Brain pericyte (primary cell): ENCODE measurements at regions not wholly inside any gene's neighbourhood (a gene's known extent, or its start where the extent isn't known, plus 50 kb on each side); places are given as distances from the start of the nearest gene placed in this dataset.
A peak's percentile ranks its signal among the peaks of the same experiment; 100 is the strongest.
"Not testable (repeated sequence)": the region's sequence is repeated elsewhere in the genome, so short reads cannot be mapped to it uniquely, and the experiment has no call there.

Experiments used
- DNase-seq: peaks from one replicate; pipeline ENCODE4 v3.0.0-alpha.2; 2012; ENCODE audit warnings: low read depth, low spot score

- no peak for DNase-seq
Observed at GRCh38 chr2:12616456-12617156, 100.1 kb upstream of the TRIB2 start.

GRCh38 chr2:12617366-12617765, 99.4 kb upstream of the TRIB2 start:
- DNase-seq = no peak

GRCh38 chr2:12617853-12618252, 98.9 kb upstream of the TRIB2 start:
- no peak for DNase-seq

GRCh38 chr2:12618576-12618975, 98.2 kb upstream of the TRIB2 start:
- DNase-seq = no peak

DNA sequence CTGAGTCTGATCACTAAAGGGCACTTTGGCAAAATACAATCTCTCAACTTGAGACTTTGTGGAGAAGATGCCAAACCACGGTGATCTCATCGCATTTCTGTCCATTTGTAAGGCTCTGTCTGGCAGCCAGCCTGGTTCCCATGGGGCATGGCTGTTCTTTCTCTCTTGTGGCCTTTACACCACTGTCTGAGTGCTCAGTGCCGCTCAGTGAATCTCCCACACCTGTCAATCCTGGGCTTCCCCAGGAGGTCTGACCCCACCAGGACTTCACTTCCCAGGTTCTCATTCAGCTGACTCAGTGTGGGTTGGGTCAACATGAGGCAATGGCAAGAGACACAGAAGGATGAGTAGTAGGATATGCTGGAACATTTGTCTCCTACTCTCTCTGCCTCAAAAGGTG, 96.8 kb upstream of the TRIB2 start:
- peak; percentile 72 for DNase-seq

GRCh38 chr2:12620759-12621158, 96.0 kb upstream of the TRIB2 start:
- DNase-seq = no peak

DNA sequence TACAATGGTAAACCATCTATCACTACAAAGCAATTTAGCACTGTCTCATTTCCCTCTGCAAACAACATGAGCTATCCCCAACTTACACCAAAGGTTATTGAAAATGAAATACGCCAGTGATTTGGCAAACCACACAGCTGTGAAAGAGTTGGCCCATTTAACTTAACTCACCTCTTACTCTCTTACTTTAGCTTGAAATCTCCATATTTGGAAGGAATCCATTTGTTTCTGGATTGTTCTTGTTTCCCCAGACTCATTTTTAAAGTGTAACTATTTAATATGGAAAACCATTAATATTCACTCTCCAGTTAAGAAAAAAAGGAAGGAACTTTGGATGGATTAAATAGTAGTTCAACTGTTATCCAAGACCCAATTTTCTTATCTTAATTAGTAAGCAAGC, 93.7 kb upstream of the TRIB2 start:
- DNase-seq = no peak

GRCh38 chr2:12624384-12624783, 92.4 kb upstream of the TRIB2 start:
- no peak for DNase-seq

- no peak for DNase-seq
Observed at GRCh38 chr2:12624905-12625598, 91.7 kb upstream of the TRIB2 start.

DNA sequence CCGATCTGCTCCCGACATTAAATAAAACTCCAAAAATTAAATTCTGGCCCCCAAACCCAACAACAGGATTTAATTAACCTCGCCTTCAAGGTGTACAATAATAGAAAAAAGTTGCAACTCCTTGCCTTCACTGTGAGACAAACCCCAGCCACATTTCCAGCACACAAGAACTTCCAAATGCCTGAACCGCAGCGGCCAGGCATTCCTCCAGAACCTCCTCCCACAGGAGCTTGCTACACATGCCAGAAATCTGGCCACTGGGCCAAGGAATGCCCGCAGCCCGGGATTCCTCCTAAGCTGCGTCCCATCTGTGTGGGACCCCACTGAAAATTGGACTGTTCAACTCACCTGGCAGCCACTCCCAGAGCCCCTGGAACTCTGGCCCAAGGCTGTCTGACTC, 88.2 kb upstream of the TRIB2 start:
- not testable (repeated sequence) for DNase-seq

DNA sequence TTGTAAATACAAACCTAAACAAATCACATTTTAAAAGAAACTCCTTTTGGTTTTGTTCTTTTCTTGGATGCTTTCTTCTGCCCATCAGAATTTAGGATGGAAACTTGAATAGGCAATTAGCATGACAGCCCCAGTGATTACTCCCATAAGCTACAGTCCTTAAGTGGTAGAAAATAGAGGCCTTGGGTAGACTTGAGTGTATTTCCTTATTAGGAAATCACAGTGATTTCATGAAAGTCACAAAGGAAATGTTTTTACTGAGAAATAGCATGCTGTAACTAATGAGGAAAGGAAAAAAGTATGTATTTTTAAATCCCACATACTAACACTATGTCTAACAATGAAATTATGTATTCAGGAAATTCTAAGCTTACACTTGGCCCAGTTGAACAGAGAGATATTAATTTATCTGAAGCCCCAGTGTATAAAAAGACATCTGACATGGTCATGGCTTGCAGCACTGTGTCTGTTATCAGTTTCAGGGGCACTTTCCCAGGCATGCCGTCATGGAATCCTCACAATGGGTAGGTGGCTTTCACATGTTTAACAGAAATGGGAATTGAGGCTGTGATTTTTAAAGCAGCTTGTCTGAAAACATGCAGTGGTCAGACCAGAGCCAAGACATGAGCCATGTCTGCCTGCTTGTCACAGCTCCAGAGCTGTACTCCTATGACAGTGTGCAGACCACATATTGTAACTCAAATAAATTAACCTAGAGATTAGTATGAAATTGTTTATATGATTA, 79.7 kb upstream of the TRIB2 start:
- DNase-seq = no peak

- no peak for DNase-seq
Observed at GRCh38 chr2:12637754-12638153, 79.0 kb upstream of the TRIB2 start.

DNA sequence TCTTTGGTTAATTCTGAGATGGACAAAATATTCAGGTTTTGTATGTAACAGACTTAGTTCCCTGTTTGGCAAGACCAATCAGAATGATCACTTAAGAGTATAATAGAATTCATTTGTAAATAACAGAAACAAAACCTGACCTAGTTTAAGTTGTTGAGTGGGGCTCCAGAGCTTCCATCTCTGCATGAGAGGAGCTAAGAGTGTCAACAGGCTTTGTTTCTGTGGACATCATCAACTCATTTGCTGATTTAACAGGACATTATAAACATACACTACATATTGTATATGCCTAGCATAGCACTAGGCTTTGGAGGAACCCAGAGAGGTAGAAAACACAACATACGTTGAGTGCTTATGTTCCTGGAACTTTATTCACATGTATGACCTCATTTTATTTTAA, 75.3 kb upstream of the TRIB2 start:
- DNase-seq = no peak

DNA sequence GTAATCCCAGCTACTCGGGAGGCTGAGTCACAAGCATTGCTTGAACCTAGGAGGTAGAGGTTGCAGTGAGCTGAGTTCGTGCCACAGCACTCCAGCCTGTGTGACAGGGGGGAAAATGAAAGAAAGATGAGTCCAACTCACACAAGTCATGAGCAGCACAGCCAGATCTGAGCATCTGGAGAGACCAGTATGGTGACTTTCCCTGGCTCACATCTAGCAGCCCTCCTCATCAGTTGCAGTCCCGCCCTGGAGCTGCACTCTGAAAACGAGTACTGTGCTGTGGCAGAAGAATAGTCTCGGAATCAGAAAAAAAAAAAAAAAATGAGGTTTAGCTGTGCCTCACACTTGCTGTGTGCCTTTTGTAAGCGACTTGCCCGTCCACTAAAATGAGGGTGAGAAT, 74.4 kb upstream of the TRIB2 start:
- no peak for DNase-seq

DNA sequence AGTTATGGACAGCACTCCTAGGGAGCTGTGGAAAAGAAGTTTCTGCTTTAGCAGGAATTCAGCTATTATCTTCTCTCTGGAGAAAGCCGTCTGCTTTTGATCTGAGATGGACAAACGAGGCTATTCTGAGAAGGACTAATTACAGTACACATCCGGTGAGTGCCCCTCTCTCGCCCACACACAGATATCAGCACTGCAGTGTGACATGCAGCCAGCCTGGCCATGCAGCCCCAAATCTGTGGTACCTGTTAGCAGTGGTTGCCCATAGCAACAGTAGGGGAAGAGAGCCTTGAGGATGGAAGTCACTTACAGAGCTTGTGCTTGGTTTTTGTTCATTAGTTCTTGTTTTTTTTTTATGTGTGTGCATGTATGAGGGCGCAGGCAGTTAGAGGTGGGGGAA, 73.9 kb upstream of the TRIB2 start:
- no peak for DNase-seq

GRCh38 chr2:12649602-12650400, 66.9 kb upstream of the TRIB2 start:
- no peak for DNase-seq

DNA sequence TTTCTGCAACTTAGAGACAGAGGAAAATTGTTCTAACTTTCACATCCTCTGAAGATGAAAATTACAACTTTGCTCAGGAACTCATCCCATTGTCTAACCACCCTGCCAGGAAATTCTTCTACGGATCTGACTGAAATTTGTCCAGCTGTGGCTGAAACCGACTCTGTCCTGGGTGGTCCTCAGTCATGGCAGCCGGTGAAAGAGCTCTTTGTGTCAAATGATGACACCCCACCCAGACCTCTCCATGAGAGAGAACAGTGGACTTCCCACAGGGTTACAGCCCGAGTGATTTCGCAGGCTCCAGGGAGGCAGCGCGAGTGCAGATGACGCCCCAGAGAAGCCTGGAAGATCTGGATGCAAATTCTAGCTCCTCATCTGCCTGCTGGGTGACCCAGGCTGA, 65.1 kb upstream of the TRIB2 start:
- DNase-seq = no peak

- DNase-seq = no peak
Observed at GRCh38 chr2:12652723-12653122, 64.0 kb upstream of the TRIB2 start.

DNA sequence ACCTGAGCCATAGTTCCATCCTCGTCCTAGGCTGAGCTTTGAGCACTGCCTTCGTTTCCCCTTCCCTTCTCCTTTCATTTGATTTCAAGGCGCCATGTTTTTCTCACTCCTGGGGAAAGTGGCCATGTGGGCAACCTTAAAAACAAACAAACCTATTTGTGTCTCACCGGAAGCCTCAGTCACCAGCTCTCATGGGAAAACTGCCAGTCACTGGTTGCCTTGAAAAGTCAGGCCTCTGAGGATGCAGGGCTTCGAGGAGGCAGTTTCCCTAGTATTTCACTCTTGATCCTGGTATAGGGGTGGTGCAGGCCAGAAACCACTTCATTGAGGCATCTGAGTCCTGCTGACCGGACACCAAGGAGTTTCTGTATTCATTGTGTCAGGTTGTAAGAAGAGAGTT, 59.2 kb upstream of the TRIB2 start:
- no peak for DNase-seq

DNA sequence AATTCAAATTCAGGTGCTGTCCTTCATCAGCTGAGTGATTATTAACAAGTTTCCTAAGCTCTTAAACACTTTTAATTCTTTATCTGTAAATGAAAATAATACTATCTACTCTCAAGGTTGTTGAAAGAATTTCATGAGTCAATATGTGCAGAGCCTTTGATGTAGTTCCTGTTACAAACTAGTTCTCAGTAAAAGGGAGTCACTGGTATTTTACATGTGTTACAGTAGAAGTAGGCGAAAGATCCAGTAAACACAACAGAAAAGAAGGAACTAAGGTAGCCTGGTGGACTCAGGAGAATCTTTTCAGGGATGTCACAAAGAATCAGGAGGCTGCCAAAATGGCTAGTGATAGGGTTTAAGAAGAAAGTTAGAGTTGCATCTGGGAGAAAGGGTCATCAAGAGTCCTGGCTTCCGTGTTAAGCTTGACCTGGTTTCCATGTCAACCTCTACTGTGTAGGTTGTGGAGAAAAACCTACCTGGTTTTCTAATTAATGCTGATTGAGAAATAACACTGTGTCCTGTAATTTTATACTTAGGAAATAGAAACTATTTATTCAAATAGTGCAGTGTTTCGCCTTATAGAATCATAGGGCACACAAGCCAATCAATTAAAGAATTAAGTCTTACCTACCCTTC, 58.3 kb upstream of the TRIB2 start:
- DNase-seq = no peak

- no peak for DNase-seq
Observed at GRCh38 chr2:12661489-12661888, 55.2 kb upstream of the TRIB2 start.
